Urothelium cell line (cell line): ENCODE measurements at regions not wholly inside any gene's neighbourhood (a gene's known extent, or its start where the extent isn't known, plus 50 kb on each side); places are given as distances from the start of the nearest gene placed in this dataset.
"Not testable (repeated sequence)": the region's sequence is repeated elsewhere in the genome, so short reads cannot be mapped to it uniquely, and the experiment has no call there.

Experiments
- DNase-seq: peaks from one replicate; pipeline ENCODE4 v3.0.0; 2011; ENCODE audit warnings: low spot score, mixed read lengths
- FAIRE-seq: peaks from 2 replicates; lab custom pipeline; 2011; peaks lifted over from hg19 to GRCh38; lab: Jason Lieb, UNC

DNA sequence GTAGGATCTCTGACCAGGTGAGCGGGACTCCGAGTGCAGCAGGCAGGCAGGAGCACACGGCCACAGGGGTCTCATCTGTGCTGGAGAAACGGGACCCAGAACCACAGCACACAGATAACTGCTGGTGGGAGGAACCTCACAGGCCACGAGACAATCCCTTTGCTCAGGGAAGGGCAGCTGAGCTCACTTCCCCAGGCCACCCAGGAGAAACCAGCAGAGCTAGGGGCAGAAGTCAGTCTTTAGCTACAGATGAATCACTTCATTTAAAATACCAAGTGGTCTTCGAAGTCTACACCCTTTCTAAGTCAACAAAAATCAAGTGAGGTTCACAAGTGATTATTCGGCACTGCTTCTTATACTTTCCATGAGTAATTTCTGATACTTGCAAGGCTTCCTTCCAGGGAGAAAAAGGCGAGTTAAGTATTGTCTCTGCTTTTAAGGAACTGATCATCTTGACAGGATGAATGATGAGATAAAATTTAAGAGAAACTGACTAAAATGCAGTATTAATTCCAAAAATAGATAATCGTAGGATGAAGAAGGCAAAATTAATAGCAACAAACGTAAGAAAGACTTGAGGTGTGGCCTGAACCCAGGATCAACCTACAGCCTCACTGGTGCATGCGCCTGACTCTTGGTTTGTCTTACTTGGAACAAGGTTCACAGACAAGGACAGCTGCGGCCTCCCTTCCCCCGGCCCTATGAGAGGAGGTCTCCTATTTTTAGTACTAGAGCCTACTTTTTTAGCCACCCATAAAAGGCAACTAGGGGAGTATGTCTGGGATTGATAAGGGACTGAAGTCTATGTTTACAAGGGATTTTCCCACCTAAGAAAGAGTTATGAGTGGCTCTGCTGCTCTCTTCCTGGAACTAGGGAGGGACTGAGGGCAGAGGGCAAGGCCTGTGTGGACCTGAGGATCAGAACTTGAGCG, 233.6 kb downstream of the TTLL2 start:
- FAIRE-seq, result no peak

GRCh38 chr6:167559675-167560479, 235.0 kb downstream of the TTLL2 start:
- FAIRE-seq (no peak), DNase-seq (no peak)

More for the DNA sequence above, 233.6 kb downstream of the TTLL2 start:
- no peak for DNase-seq

- FAIRE-seq, result no peak
- no peak for DNase-seq
These were observed 236.0 kb downstream of the TTLL2 start for GRCh38 chr6:167560673-167561569.

DNA sequence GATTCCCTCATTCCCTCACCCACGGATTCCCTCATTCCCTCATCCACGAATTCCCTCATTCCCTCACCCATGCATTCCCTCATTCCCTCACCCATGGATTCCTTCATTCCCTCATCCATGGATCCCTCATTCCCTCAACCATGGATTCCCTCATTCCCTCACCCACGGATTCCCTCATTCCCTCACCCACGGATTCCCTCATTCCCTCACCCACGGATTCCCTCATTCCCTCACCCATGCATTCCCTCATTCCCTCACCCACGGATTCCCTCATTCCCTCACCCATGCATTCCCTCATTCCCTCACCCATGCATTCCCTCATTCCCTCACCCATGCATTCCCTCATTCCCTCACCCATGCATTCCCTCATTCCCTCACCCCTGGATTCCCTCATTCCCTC, 238.0 kb downstream of the TTLL2 start:
- not testable (repeated sequence) for FAIRE-seq

GRCh38 chr6:167564416-167565250, 239.7 kb downstream of the TTLL2 start:
- no peak for FAIRE-seq
- DNase-seq, result no peak

More for the DNA sequence above, 238.0 kb downstream of the TTLL2 start:
- not testable (repeated sequence) for DNase-seq

GRCh38 chr6:167565388-167565787, 240.5 kb downstream of the TTLL2 start:
- FAIRE-seq, result no peak
- no peak for DNase-seq

DNA sequence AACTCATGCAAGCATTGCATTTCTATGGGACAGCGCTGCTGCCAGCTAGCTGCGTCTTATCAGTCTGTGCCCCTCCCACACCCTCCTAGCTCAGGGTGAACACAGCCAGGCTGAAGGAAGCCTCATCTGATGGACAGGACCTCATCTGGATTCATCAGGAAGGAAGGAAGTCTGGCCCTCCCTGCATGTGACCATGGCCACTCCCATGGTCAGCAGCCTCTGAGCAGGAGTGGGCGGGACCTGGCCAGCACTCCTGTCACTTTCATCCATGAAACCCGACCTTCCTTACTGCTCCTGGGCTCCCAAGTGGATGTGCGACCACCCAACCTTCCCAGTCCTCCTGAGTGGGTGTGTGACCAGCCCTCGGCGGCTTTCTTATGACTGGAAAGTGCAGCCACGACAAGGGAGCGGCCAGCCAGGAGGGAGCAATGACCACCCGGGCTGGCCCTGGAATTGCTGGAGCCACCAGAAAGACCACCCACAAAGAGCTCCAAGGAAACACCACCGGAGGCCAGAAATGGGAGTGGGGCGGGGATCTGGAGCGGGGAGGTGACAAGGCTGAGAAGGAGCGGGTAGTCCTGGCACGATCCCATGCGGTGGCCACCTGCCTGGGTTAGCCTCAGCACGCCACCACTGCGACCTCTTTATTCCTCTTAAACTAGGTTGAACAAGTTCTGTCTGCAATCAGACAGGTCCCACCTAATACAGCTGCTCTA, 241.2 kb downstream of the TTLL2 start:
- DNase-seq (no peak), FAIRE-seq (no peak)

GRCh38 chr6:167566711-167567141, 241.8 kb downstream of the TTLL2 start:
- DNase-seq (no peak), FAIRE-seq (no peak)

DNA sequence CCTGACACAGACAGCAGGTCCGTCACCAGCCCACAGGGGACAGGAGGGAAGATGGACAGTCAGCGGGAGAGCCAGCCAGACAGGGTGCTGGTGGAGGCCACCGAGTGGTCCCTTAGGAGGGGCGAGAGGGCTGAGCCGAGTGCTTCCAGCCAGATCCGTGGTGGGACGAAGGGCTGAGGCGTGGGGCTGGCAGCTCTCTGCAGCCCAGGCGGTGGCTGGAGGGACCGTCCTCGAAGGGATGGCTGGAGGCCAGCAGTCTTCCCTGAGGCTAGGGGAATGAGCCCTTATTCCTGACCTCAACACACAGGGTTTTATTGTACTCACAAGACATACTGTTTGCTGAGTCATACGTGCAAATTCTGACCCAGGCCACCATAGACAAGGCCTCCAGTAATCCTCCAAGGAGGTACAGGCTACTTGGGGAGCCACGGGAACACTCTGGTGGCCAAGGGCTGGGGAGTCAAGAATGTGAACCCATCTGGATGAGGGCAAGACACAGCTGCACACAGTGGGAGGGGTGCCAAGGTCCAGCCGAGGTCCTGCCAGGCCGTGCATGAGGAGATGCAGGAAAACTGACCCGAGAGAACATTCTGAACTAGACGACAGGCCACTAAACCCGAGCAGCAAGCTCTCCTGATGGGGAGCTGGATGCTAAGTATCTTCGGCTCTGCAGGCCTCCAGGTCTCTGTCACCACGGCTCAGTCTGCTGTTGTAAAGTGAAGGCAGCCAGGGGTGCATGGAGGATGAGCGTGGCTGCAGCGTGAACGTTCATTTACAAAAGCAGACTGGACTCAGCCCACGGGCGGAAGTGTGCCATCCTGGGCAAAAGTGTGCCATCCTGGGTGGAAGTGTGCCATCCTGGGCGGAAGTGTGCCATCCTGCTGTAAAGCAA, 242.5 kb downstream of the TTLL2 start:
- FAIRE-seq, result no peak

GRCh38 chr6:167568407-167569024, 243.6 kb downstream of the TTLL2 start:
- DNase-seq (no peak), FAIRE-seq (no peak)

More for the DNA sequence above, 242.5 kb downstream of the TTLL2 start:
- peak; percentile 37 for DNase-seq

GRCh38 chr6:167569041-167569805, 244.3 kb downstream of the TTLL2 start:
- DNase-seq (no peak), FAIRE-seq (no peak)

DNA sequence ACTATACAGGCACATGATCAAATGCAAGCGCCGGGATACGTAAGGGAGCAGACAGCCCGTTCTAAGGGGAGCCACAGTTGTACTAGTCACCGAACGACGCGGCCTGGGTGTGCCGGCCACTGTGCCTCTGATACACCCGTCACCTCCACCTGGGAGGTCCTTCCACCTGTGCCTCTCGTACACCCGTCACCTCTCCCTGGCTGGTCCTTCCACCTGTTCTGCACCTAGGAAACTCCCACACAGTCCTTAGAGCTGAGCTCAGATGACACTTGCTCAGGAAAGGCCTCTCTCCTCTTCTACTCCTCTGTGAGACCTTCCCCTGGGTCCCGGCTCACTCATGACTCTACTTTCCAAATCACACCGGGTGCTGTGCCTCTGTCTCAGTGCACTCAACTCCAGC, 245.0 kb downstream of the TTLL2 start:
- DNase-seq (no peak), FAIRE-seq (no peak)

GRCh38 chr6:167570460-167571400, 245.8 kb downstream of the TTLL2 start:
- DNase-seq, result no peak
- FAIRE-seq, result no peak

- FAIRE-seq (no peak), DNase-seq (no peak)
These were observed 246.7 kb downstream of the TTLL2 start for GRCh38 chr6:167571550-167571949.

- DNase-seq (no peak), FAIRE-seq (no peak)
These were observed 247.2 kb downstream of the TTLL2 start for GRCh38 chr6:167572106-167572505.

- no peak for FAIRE-seq
- DNase-seq, result no peak
These were observed 248.0 kb downstream of the TTLL2 start for GRCh38 chr6:167572841-167573271.
